Astrocyte of the spinal cord (primary cell): ENCODE measurements at regions not wholly inside any gene's neighbourhood (a gene's known extent, or its start where the extent isn't known, plus 50 kb on each side); places are given as distances from the start of the nearest gene placed in this dataset.
A peak's percentile ranks its signal among the peaks of the same experiment; 100 is the strongest.

Experiments used
- DNase-seq: peaks from one replicate; pipeline ENCODE4 v3.0.0; 2011; ENCODE audit warnings: low read depth, low spot score
- H3K4me3 ChIP-seq: 2 replicates; pipeline ENCODE4 v1.5.1; 2011; ENCODE audit warnings: low read depth, mild to moderate bottlenecking, low read length, moderate library complexity
- in situ Hi-C: cut with HindIII; loops from 2 replicates; pipeline ENCODE4 v1.10.0; 2017; ENCODE audit warnings: low sequenced_read_pairs
- TF ChIP-seq, protein P1 (sequence below): IDR thresholded peaks from 2 replicates; pipeline ENCODE4 v1.5.1; 2012; ENCODE audit warnings: low read depth, mild to moderate bottlenecking, low read length, inconsistent platforms

DNA sequence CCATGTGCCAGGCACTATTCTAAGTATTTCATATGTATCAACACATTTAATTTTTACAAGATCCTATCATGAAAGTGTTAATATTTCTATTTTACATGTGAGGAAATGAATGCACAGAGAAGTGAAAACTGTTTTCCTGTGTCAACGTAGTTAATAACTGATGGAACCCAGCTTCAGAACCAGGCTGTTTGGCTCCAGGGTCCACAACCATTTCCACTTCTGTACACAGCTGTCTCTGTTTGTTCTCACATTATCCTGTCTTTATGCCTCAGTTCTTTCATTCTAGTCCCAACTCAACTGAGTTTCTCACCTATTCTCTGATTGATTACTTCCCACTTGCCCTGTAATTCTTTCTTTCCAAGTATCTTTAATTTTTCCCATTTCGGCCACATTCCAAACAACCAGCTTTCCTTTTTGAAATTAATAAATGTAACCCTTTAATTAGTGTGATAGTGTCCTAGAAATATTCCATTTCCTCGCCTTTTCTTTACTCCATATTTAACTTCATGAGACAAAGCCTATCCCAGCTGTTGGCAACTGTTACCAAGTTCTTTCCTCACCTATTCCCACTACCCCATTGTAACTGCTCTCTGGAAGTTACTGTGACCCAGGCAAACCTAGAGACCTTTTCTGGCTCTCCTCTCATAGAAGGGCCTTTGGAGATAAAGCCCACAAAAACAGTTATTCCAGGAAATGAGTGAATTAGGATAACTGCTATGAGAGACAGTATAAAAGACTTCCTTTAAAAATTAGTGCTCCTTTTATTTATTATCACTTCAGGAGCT is 218.7 kb downstream of the RASSF9 start:
- H3K4me3 ChIP-seq = no peak overlapping the region
- TF ChIP-seq, protein P1, sequence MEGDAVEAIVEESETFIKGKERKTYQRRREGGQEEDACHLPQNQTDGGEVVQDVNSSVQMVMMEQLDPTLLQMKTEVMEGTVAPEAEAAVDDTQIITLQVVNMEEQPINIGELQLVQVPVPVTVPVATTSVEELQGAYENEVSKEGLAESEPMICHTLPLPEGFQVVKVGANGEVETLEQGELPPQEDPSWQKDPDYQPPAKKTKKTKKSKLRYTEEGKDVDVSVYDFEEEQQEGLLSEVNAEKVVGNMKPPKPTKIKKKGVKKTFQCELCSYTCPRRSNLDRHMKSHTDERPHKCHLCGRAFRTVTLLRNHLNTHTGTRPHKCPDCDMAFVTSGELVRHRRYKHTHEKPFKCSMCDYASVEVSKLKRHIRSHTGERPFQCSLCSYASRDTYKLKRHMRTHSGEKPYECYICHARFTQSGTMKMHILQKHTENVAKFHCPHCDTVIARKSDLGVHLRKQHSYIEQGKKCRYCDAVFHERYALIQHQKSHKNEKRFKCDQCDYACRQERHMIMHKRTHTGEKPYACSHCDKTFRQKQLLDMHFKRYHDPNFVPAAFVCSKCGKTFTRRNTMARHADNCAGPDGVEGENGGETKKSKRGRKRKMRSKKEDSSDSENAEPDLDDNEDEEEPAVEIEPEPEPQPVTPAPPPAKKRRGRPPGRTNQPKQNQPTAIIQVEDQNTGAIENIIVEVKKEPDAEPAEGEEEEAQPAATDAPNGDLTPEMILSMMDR = no peak
- DNase-seq = no peak
- in situ Hi-C loops = no loop called here

DNA sequence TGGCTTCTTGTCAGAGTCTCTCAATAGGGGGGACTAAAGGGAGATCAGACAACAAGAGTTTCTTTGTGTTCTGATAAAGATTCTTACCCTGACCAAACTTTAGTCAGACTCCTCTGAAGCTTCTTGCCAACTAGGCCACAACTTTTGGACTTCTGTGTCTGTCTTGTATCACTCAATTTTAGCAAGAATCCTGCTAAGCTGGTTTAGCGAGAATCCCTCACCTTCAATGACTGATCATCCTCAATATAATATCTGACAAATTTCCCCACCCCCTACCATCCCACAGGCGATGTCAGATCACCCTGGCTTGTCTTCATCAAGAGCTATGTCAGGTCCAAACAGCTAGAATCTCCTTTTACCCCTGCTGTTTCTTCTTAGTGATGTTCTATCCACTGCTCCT is 215.2 kb downstream of the RASSF9 start:
- DNase-seq = no peak
- TF ChIP-seq, protein P1 = no peak

GRCh38 chr12:85623763-85624162 is 212.4 kb downstream of the RASSF9 start:
- TF ChIP-seq, protein P1 = no peak
- DNase-seq = no peak
- no peak overlapping the region for H3K4me3 ChIP-seq
- in situ Hi-C loops = no loop called here

More for the DNA sequence above, 215.2 kb downstream of the RASSF9 start:
- in situ Hi-C loops = no loop called here
- no peak overlapping the region for H3K4me3 ChIP-seq

DNA sequence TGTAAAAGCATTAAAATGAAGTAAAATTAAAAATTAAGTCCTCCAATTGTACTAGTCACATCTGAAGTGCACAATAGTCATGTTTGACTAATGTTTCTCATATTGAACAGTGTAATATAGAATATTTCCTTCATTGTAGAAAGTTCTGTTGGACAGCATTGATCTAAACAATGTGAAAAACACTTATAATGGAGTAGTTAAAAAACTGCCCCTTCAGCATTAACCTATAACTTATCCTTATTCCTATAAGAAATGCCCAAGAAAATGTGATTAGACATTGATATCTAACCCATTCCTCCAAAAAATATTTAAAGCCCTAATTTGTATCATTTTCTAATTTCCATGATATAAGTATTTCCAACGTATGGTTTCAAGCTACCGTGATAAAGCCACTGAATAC is 210.7 kb downstream of the RASSF9 start:
- in situ Hi-C loops = no loop called here
- no peak overlapping the region for H3K4me3 ChIP-seq
- no peak for DNase-seq
- TF ChIP-seq, protein P1 = no peak

DNA sequence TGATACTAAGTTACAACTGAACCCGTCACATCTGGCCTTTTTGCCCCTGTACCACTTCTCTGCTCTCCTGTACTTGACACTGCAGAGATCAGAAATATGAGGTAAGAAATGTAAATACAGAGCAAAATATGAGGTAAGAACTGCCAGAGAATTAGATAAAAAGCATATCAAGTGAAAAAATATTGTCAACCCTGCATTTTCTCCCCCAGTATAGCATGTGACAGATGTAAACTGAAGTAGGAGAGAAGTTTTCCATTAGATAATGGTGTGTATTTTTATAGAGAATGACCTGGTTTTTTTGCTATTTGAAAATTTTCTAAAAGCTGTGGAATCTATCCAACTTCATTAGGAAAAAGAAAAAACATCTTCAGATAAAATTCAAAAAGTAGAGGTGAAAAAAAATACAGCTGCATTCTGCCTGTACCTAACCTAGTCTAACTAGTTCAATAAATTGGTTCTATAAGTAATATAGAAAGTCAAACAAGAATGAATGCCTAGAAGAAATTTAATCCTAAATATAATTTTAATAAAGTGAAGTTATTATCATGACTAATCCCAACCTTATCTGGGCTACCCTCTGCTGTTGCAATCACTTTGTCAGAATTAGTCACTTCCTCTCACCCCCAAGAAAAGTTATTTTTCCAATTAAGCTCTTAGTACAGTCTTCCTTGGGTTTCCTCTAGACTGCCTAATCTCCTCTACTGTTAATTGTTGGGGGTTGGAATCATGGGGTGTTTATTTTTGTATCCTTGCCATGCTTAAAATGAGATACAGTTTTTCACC is 210.0 kb downstream of the RASSF9 start:
- in situ Hi-C loops = no loop called here
- peak; percentile 76 for DNase-seq
- TF ChIP-seq, protein P1 = no peak
- H3K4me3 ChIP-seq = no peak overlapping the region

- DNase-seq = no peak
- in situ Hi-C loops = no loop called here
Observed at GRCh38 chr12:85626784-85627171, 209.4 kb downstream of the RASSF9 start.

More at GRCh38 chr12:85626784-85627171, 209.4 kb downstream of the RASSF9 start:
- H3K4me3 ChIP-seq = no peak overlapping the region
- TF ChIP-seq, protein P1 = no peak
